HG02763 (cell line): ENCODE measurements at regions not wholly inside any gene's neighbourhood (a gene's known extent, or its start where the extent isn't known, plus 50 kb on each side); places are given as distances from the start of the nearest gene placed in this dataset.

Source experiments
- ATAC-seq: cut with Tn5 transposase; IDR thresholded peaks from one replicate; pipeline ENCODE4 v1.9.1; 2021; ENCODE audit warnings: mild to moderate bottlenecking, moderate library complexity; ENCODE audit not compliant: unreplicated experiment

GRCh38 chrX:20393944-20394343 lies 127.2 kb upstream of the RPS6KA3 start:
- ATAC-seq: no peak

- no peak for ATAC-seq
Observed at GRCh38 chrX:20388594-20388993, 121.9 kb upstream of the RPS6KA3 start.

GRCh38 chrX:20383477-20383876 lies 116.8 kb upstream of the RPS6KA3 start:
- no peak for ATAC-seq

- no peak for ATAC-seq
Observed at GRCh38 chrX:20382518-20383297, 116.0 kb upstream of the RPS6KA3 start.

GRCh38 chrX:20382082-20382481 lies 115.4 kb upstream of the RPS6KA3 start:
- no peak for ATAC-seq

- peak; percentile 39 for ATAC-seq
Observed at GRCh38 chrX:20378233-20378920, 111.7 kb upstream of the RPS6KA3 start.

- ATAC-seq: no peak
Observed at GRCh38 chrX:20374900-20375438, 108.3 kb upstream of the RPS6KA3 start.

GRCh38 chrX:20374450-20374849 lies 107.7 kb upstream of the RPS6KA3 start:
- no peak for ATAC-seq

- ATAC-seq: no peak
Observed at GRCh38 chrX:20373063-20373462, 106.4 kb upstream of the RPS6KA3 start.

GRCh38 chrX:20372533-20372932 lies 105.8 kb upstream of the RPS6KA3 start:
- no peak for ATAC-seq

- no peak for ATAC-seq
Observed at GRCh38 chrX:20369468-20369867, 102.8 kb upstream of the RPS6KA3 start.

GRCh38 chrX:20364238-20364637 lies 97.5 kb upstream of the RPS6KA3 start:
- ATAC-seq: no peak

- ATAC-seq: no peak
Observed at GRCh38 chrX:20363275-20363674, 96.6 kb upstream of the RPS6KA3 start.

GRCh38 chrX:20362268-20363267 lies 95.9 kb upstream of the RPS6KA3 start:
- no peak for ATAC-seq

GRCh38 chrX:20361890-20362262 lies 95.2 kb upstream of the RPS6KA3 start:
- ATAC-seq: no peak

GRCh38 chrX:20361081-20361889 lies 94.6 kb upstream of the RPS6KA3 start:
- no peak for ATAC-seq

GRCh38 chrX:20355187-20355586 lies 88.5 kb upstream of the RPS6KA3 start:
- ATAC-seq: no peak

GRCh38 chrX:20354505-20354904 lies 87.8 kb upstream of the RPS6KA3 start:
- no peak for ATAC-seq

- peak; percentile 49 for ATAC-seq
Observed at GRCh38 chrX:20352935-20353336, 86.2 kb upstream of the RPS6KA3 start.

GRCh38 chrX:20352504-20352903 lies 85.8 kb upstream of the RPS6KA3 start:
- ATAC-seq: peak; percentile 20
